Stimulated activated memory B cell treated with anti-CD40 and anti-IgM and Interleukin-4, amounts not matched to agents 10 μg/mL and 1 μg/mL and 100 μg/mL, for 72 hours (primary cell): ENCODE measurements at regions not wholly inside any gene's neighbourhood (a gene's known extent, or its start where the extent isn't known, plus 50 kb on each side); places are given as distances from the start of the nearest gene placed in this dataset.
A peak's percentile ranks its signal among the peaks of the same experiment; 100 is the strongest.

ENCODE experiments used
- ATAC-seq: fragments of 150-1000 bp; cut with Tn5 transposase; 2 replicates; pipeline ENCODE4 v1.10.0; 2021
- H3K27ac Mint-ChIP-seq: one replicate; pipeline ENCODE4 v1.8.0; 2022; ENCODE audit warnings: mild to moderate bottlenecking, mixed read lengths
- H3K27me3 Mint-ChIP-seq: one replicate; pipeline ENCODE4 v1.8.0; 2022; ENCODE audit warnings: mixed read lengths
- H3K36me3 Mint-ChIP-seq: one replicate; pipeline ENCODE4 v1.8.0; 2022; ENCODE audit warnings: mixed read lengths
- H3K4me1 Mint-ChIP-seq: one replicate; pipeline ENCODE4 v1.8.0; 2022; ENCODE audit warnings: mixed read lengths
- H3K4me3 Mint-ChIP-seq: one replicate; pipeline ENCODE4 v1.8.0; 2022; ENCODE audit warnings: mild to moderate bottlenecking, moderate library complexity, mixed read lengths
- H3K9me3 Mint-ChIP-seq: one replicate; pipeline ENCODE4 v1.8.0; 2022; ENCODE audit warnings: mixed read lengths

- Mint-ChIP-seq H3K4me1 (no peaks in the 10 kb centered on the region), H3K36me3 (no peaks in the 10 kb centered on the region), H3K27ac (no peak overlapping the region), H3K4me3 (no peak overlapping the region), H3K9me3 (peaks cover 4% of the 10 kb centered on the region), H3K27me3 (peaks cover 19% of the 10 kb centered on the region)
- ATAC-seq: no peak
Observed at GRCh38 chr10:47090903-47091302, 179.7 kb downstream of the PTPN20 start.

GRCh38 chr10:47091421-47091820 is 180.2 kb downstream of the PTPN20 start:
- Mint-ChIP-seq H3K27ac (no peak overlapping the region), H3K36me3 (no peaks in the 10 kb centered on the region), H3K4me1 (no peaks in the 10 kb centered on the region), H3K27me3 (peaks cover 19% of the 10 kb centered on the region), H3K9me3 (peaks cover 4% of the 10 kb centered on the region), H3K4me3 (no peak overlapping the region)
- ATAC-seq: no peak

- Mint-ChIP-seq H3K27me3 (peaks cover 19% of the 10 kb centered on the region), H3K4me1 (no peaks in the 10 kb centered on the region), H3K4me3 (no peak overlapping the region), H3K36me3 (no peaks in the 10 kb centered on the region), H3K9me3 (peaks cover 4% of the 10 kb centered on the region), H3K27ac (no peak overlapping the region)
- ATAC-seq: no peak
Observed at GRCh38 chr10:47092376-47092775, 181.1 kb downstream of the PTPN20 start.

DNA sequence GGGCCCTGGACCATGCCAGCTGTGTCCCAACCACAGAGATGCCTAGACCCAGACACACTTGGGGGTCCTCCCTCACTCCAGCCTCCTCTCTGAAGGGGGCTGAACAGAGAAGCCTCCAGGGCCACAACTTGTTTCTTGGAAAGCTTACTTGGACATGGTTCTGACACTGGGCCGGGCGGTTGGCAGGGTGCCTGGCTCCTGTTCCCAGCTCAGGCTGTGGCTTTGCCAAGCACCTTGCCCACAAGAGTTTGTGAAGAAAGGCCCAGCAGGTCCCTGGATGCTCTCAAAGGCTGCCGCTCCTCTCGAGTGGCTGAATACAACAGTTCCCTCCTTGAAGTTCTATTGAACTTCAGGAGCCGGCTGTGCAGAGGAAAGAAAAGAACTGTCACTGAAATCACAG is 181.6 kb downstream of the PTPN20 start:
- Mint-ChIP-seq H3K27ac (no peak overlapping the region), H3K9me3 (peaks cover 4% of the 10 kb centered on the region)

DNA sequence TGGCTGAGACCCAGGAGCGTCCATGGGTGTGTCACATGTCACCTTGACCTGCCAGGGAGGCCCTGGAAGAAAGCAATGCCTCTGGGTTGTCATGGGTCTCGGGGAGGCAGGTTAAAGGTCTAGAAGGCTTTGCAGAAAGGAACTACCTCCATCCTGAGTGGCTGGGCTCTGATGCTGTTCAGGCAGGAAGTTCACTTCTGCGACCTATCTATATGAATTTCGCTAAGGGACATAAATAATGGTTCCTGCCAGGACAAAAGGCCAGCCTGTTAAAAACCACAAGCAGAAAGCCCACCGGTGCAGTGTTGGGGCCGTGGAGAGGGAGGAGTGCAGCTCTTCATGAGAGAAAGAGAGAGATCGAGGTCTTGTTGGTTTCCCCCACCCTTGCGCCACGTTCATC is 182.9 kb downstream of the PTPN20 start:
- Mint-ChIP-seq H3K9me3 (peaks cover 4% of the 10 kb centered on the region), H3K4me1 (no peaks in the 10 kb centered on the region), H3K36me3 (no peaks in the 10 kb centered on the region), H3K27me3 (peaks cover 19% of the 10 kb centered on the region), H3K27ac (no peak overlapping the region), H3K4me3 (no peak overlapping the region)
- ATAC-seq: no peak

More for the DNA sequence above, 181.6 kb downstream of the PTPN20 start:
- Mint-ChIP-seq H3K36me3 (no peaks in the 10 kb centered on the region), H3K4me1 (no peaks in the 10 kb centered on the region), H3K4me3 (no peak overlapping the region), H3K27me3 (peaks cover 19% of the 10 kb centered on the region)
- no peak for ATAC-seq

- Mint-ChIP-seq H3K27ac (no peak overlapping the region), H3K4me3 (no peak overlapping the region), H3K36me3 (no peaks in the 10 kb centered on the region), H3K27me3 (peaks cover 19% of the 10 kb centered on the region), H3K9me3 (peaks cover 4% of the 10 kb centered on the region), H3K4me1 (no peaks in the 10 kb centered on the region)
- no peak for ATAC-seq
Observed at GRCh38 chr10:47094636-47095035, 183.4 kb downstream of the PTPN20 start.

DNA sequence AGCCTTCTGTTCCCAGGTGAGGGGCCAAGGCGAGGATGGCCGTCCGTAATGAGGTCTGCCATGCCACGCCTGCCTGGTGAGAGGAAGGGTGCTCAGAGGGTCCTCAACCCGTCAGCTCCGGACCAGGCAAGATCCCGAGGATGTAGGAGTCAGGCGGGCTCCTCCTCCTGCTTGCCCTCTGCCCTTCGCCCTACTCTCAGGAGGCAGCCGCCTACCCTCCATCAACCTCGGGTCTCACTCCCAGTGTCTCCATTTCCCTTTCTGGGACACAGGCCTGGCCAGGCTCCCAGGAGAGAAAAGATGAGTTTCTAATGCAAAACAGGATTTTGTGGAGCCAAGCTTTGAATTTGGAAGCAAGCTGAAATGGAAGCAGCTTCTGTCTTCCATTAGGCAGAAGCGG is 184.0 kb downstream of the PTPN20 start:
- Mint-ChIP-seq H3K36me3 (no peaks in the 10 kb centered on the region), H3K27me3 (peaks cover 15% of the 10 kb centered on the region), H3K4me3 (no peak overlapping the region), H3K4me1 (no peaks in the 10 kb centered on the region), H3K9me3 (peaks cover 3% of the 10 kb centered on the region), H3K27ac (no peak overlapping the region)
- ATAC-seq: no peak

GRCh38 chr10:47095848-47096612 is 184.8 kb downstream of the PTPN20 start:
- H3K27me3 Mint-ChIP-seq: peaks cover 9% of the 10 kb centered on the region
- H3K4me3 Mint-ChIP-seq: no peak overlapping the region
- no peak overlapping the region for H3K27ac Mint-ChIP-seq
- H3K36me3 Mint-ChIP-seq: no peaks in the 10 kb centered on the region
- no peak for ATAC-seq
- no peaks in the 10 kb centered on the region for H3K9me3 Mint-ChIP-seq
- no peaks in the 10 kb centered on the region for H3K4me1 Mint-ChIP-seq

- no peak for ATAC-seq
- no peaks in the 10 kb centered on the region for H3K9me3 Mint-ChIP-seq
- no peak overlapping the region for H3K4me3 Mint-ChIP-seq
- no peak overlapping the region for H3K27ac Mint-ChIP-seq
- no peaks in the 10 kb centered on the region for H3K36me3 Mint-ChIP-seq
- H3K4me1 Mint-ChIP-seq: no peaks in the 10 kb centered on the region
- H3K27me3 Mint-ChIP-seq: no peaks in the 10 kb centered on the region
Observed at GRCh38 chr10:47098238-47098637, 187.0 kb downstream of the PTPN20 start.

- Mint-ChIP-seq H3K27me3 (no peaks in the 10 kb centered on the region), H3K36me3 (no peaks in the 10 kb centered on the region), H3K4me3 (no peak overlapping the region), H3K4me1 (no peaks in the 10 kb centered on the region), H3K9me3 (no peaks in the 10 kb centered on the region), H3K27ac (no peak overlapping the region)
- ATAC-seq: peak; percentile 19
Observed at GRCh38 chr10:47098964-47099363, 187.7 kb downstream of the PTPN20 start.

GRCh38 chr10:47099474-47099873 is 188.2 kb downstream of the PTPN20 start:
- H3K36me3 Mint-ChIP-seq: no peaks in the 10 kb centered on the region
- H3K27me3 Mint-ChIP-seq: no peaks in the 10 kb centered on the region
- no peaks in the 10 kb centered on the region for H3K9me3 Mint-ChIP-seq
- ATAC-seq: no peak
- no peak overlapping the region for H3K4me3 Mint-ChIP-seq
- no peaks in the 10 kb centered on the region for H3K4me1 Mint-ChIP-seq
- no peak overlapping the region for H3K27ac Mint-ChIP-seq

GRCh38 chr10:47101196-47101595 is 190.0 kb downstream of the PTPN20 start:
- no peaks in the 10 kb centered on the region for H3K36me3 Mint-ChIP-seq
- no peaks in the 10 kb centered on the region for H3K27me3 Mint-ChIP-seq
- H3K9me3 Mint-ChIP-seq: no peaks in the 10 kb centered on the region
- peaks cover under 1% of the 10 kb centered on the region for H3K4me1 Mint-ChIP-seq
- H3K27ac Mint-ChIP-seq: no peak overlapping the region
- H3K4me3 Mint-ChIP-seq: no peak overlapping the region
- no peak for ATAC-seq

DNA sequence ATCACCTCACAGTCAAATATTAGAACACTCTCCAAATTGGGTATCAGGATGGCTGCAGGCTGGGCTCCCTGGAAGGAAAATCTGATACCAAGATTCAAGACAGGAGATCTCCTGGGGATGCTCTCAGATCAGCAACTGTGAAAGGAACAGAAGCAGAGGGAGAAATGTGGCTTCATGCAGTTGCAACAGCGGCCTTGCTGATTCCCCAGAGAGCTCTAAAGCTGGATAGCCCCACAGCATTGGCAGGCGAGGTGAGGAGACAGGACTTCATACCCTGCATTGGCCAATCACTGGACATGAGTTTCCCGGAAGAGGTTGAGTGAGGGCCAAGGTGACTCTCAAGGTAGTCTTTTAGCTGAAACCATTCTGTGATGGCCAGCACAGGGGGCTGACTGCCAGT is 190.6 kb downstream of the PTPN20 start:
- no peaks in the 10 kb centered on the region for H3K27me3 Mint-ChIP-seq
- no peaks in the 10 kb centered on the region for H3K36me3 Mint-ChIP-seq
- no peak overlapping the region for H3K27ac Mint-ChIP-seq
- no peak overlapping the region for H3K4me3 Mint-ChIP-seq
- ATAC-seq: no peak
- peaks cover 6% of the 10 kb centered on the region for H3K4me1 Mint-ChIP-seq
- no peaks in the 10 kb centered on the region for H3K9me3 Mint-ChIP-seq

GRCh38 chr10:47104151-47104605 is 192.9 kb downstream of the PTPN20 start:
- H3K4me3 Mint-ChIP-seq: no peak overlapping the region
- no peak for ATAC-seq
- no peaks in the 10 kb centered on the region for H3K27me3 Mint-ChIP-seq
- no peaks in the 10 kb centered on the region for H3K36me3 Mint-ChIP-seq
- H3K9me3 Mint-ChIP-seq: no peaks in the 10 kb centered on the region
- peaks cover 6% of the 10 kb centered on the region for H3K4me1 Mint-ChIP-seq
- H3K27ac Mint-ChIP-seq: peak overlapping the region; percentile 4

DNA sequence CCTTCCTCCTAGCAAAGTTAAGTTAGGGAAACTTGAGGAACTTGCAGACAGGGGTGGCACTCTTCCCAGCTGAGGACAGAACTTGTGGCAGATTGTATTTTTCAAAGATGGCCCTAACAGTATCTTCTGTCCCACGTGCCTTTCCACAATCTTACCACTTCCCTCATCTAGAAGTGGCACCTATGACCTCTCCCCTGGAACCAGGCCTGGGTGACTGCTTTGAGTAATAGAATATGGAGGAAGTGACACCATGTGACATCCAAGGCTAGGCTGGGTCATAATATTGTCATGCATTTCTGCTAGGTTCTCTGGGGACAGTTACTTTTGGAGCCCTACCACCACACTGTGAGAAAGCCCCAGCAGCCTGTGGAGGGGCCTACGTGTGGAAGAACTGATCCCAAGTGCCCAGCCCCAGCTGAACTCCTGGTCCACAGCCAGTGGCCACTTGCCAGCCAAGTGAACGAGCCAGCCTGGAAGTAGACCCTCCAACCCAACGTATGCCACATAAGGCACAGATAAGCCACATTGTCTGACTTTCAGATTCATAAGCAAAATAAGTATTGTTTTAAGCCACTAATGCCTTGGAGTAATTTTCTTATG is 193.7 kb downstream of the PTPN20 start:
- Mint-ChIP-seq H3K27ac (peak overlapping the region; percentile 4), H3K4me3 (no peak overlapping the region), H3K4me1 (peaks cover 6% of the 10 kb centered on the region), H3K9me3 (no peaks in the 10 kb centered on the region), H3K27me3 (no peaks in the 10 kb centered on the region), H3K36me3 (no peaks in the 10 kb centered on the region)
- ATAC-seq: peak; percentile 63
